Stimulated activated CD8-positive, alpha-beta memory T cell treated with anti-CD3 and anti-CD28 coated beads, Interleukin-4, amount 100 ng/mL, for 24 hours (primary cell): ENCODE measurements at regions not wholly inside any gene's neighbourhood (a gene's known extent, or its start where the extent isn't known, plus 50 kb on each side); places are given as distances from the start of the nearest gene placed in this dataset.

ENCODE experiments used
- DNase-seq: peaks from one replicate; pipeline ENCODE4 v3.0.0-alpha.2; 2020; ENCODE audit warnings: low read depth

DNA sequence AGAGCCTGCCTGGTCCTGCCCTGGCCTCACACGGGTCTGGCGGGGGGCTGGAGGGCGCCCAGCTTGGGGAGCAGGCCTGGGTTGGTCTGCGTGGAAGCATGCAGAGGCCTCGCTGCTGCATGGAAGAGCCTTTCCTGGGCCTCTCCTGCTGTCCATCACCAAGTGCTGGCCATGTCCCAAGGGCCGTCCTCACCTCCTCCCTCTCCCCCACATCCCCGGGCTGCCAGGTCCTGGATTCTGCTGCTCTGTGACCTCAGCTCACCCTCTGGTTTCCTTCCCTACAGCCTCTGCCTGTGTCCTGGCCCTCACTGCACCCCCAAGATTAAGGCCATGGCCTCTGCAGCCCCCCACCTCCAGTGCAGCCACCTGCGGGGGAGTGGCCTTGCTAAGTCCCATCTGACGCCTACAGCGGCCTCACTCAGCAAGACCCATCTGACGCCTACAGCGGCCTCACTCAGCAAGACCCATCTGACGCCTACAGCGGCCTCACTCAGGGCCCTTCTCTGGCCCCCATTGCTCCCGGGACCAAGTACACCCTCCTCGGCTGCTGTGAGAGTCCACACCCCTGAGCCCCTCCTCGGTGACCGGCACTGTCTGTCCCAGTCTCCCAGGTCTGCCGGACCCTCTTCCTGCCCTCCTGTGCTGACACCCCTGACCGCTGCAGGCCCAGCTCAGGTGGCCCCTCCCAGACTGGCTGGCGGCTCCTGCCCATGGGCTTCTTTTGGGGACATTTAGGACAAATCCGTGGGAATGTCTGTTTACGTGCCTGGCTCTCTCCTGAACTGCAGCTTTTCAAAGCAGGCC lies 119.5 kb upstream of the B3GAT1 start:
- no peak for DNase-seq

DNA sequence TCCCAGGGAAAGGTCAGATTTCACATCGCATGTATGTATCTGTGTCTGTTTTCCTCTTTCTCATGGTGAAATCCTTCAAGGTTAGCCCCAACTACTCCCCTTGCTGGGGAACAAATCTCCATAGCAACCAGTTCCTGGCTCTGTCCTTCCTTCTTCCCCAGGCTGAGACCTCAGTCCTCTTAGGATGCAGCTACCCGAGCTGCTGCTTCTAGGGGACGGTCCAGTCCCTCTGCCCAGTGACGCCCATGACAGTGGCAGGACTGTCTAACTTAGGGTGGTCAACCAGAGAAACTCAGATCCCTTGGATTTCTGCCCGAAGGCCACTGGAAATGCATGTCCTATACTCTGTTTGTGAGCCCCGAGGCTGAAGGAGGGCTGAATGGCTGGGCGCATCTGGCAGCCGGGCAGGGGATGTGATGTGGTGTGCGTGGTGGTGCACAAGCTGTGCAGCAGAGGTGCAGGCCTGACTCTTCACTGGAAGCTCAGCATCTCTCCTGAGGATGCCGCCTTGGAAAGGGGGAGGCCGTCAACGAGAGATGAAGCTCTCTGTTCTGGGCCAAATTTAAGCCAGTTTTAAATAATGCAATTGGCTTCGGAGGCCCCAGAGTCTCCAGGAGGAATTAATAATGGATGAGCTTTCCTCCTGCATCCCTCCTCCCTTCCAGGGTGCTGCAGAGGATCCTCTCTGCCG lies 118.7 kb upstream of the B3GAT1 start:
- DNase-seq, result no peak

DNA sequence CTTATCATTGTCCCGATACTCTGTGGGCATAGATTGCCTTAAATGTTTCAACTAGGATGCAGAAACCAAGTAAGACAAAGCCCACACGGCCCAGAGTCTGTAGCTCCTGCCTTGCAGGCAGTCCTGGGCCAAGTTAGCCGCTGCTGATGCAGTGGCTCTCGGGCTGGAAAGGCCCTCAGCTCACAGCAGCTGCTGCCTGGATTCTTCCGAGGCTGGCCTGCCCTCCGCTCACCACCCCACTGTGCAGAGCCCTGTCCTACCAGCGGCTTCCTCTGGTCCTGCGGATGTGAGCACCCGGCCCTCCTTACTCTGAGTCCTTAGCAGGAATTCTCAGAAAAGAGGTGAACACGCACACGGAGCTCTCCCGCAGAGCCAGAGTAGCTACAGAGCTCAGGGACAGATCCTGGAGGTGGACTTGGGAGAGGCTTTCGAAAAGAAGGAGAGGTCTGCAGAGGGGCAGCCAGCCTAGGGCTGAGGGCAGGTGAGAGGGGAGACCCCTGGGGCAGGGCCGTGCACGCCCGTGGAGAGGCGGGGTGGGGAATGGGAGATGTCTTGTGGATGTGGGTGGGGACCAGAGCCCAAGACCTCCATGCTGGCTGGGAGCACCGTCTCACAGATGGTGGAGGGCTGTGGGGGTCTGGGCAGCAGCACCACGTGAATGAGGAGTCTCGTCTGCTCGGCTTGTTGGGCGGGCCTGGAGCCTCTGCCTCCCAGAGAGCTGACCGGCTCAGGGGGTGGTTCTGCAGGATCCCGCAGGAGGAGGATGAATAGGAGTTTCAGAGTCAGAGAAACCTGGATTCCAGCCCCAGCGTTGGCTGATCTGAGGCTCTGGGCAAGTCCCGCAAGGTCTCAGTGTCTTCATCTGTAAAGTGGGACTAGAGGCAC lies 117.4 kb upstream of the B3GAT1 start:
- no peak for DNase-seq

DNA sequence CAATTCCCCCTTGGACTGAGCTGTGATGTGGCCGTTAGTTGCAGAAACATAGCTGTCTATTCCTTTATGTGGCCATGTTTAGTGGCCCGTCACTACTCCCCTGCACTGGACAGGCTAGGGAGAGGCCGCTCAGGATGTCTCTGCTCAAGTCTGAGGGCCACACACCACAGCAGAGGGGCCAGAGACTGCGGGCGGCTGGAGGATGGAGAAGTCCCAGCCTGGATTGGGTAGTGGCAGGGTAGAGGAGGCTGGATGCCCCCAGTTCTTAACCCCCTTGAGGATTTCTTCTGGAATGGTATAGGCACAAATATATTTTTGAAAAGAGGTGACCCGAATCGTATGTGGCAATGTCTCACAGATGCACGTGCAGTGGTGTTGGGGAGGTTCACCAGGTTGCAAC lies 116.4 kb upstream of the B3GAT1 start:
- no peak for DNase-seq

DNA sequence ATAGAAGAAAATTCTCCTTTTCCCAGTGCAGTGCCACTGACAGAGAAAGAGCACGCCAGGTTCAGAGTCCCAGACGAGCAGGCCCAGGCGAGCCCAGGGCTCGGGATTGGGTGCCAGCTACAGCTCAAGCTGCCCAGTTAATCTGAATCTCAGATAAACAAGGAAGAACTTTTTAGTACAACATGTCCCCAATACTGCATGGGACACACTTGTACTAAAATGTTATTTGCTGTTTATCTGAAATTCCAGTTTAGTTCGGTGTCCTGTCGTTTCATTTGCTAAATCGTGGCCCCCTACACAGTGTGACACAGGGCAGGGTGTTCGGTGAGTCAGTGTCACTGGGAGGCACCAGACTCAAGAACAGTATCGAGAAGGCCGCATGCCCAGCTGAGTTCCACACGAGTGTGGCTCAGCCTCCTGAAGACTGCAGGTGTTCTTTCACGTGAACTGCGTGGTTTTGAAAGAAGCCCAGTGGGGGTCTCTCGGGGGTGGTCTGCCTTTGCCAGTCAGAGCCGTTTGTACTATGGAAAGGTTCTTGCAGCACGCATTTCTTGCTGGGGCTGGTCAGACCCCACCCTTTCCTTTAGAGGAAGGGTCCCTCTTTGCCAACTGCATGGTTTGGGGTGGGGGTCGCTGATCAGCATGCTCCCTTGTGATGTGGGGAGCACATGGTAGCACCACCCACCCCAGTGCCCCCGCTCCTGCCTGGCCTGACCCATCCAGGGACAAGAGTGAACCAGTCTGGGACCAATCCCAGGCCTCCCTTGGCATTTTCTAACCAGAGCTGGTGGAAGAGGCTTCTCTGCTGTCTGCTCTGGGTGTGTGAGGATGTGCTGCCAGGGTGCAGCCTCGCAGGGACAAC lies 115.6 kb upstream of the B3GAT1 start:
- no peak for DNase-seq

GRCh38 chr11:134524896-134525845 lies 113.1 kb upstream of the B3GAT1 start:
- no peak for DNase-seq

DNA sequence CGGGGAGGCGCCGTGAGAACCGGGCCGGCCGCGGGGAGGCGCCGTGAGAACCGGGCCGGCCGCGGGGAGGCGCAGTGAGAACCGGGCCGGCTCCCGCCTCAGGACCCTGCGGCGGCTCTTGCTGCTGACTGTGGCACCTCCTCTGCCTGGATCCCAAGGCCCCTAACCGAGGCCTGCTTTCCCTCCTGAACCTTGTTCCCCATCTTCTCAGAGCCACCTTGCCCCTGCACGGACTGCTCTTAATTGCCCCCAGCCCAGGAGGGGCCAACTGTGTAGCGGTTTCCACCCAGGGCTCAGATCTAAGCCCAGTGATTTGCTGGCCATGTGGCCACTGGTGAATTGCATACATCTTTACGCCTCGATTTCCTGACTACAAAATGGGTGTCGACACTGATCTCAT lies 112.2 kb upstream of the B3GAT1 start:
- no peak for DNase-seq

DNA sequence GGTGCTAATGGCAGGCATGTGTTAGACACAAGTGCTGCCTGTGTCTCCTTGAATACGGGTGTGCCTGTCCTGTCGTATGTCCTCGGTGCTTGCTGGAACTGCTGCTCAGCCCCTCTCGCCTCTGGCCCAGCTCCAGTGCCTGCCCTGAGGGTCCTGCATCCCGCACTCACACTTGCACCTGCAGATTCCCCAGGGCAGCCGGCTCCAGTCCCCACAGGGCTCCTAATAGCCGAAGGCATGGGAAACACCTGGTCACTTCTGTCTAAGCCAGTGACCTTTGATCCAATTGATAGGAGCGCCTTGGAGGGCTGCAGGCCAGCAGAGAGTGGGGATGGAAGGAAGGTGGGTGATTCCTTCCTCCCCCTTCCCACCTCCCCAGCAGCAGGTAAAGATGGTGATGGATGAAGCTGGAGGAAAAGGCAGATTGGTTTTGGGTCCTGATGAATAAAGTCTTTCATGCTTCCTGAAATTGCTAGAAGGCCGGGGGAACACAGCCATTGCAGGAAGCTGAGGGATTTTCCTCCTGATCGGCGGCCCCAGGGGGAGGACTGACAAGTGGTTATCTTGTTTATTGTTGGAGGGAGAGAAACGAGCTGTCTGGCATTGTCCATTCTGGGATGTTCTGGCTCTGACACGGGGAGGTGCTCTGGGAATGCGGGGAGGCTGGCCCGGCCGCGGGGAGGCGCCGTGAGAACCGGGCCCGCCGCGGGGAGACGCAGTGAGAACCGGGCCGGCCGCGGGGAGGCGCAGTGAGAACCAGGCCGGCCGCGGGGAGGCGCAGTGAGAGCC lies 110.9 kb upstream of the B3GAT1 start:
- DNase-seq, result no peak

DNA sequence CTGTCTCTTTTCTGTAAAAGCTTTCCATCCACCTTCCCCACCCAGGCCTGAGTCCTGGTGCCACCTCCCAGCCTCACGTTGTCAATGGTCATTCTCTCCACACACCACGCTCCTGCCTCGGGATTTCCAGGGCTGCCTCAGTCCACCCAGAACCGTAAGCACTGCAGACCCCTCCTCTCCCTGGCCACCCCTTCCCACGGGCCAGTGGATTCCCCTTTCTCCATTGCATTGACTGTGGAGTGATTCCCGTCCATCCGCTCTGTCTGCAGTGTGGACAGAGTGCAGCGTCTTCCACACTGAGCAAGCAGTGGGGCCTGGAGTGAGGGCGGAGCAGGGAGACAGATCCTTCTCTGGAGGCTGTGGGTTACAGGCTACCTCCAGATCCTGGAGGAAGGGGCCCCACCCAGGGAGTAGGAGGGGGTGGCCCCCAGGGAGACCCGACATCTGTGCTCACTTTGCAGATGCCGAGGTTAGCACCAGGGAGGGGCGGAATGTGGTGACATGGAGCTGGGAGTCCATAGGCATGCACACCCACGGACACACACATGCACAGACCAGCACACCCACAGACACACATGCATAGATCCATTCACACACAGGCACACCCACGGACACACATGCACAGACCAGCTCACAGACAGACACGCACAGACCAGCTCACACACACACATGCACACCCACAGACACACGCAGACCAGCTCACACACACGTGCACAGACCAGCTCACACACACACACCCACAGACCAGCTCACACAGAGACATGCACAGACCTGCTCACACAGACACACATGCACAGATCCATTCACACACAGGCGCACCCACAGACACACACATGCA lies 109.6 kb upstream of the B3GAT1 start:
- DNase-seq, result no peak

- no peak for DNase-seq
These were observed 109.0 kb upstream of the B3GAT1 start for GRCh38 chr11:134521001-134521400.

DNA sequence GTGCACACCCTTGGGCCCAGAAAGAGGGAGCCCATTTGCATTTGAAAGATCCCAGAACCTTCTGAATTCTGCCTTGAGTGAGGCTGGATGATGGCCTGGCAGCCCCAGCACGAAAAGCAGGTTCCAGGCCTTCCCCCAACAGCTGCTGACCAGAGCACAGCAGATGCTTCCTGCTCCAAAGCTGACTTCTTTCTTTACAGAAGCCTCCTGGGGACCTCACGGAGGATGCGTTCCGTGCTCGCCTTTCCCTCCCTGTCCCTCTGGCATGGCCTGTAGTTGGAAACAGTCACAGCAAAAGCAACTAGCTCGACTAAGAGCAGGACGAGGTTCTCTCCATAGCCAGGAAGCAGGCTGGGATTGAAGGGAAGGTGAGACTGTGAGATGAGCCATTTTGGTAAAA lies 107.7 kb upstream of the B3GAT1 start:
- DNase-seq, result no peak

DNA sequence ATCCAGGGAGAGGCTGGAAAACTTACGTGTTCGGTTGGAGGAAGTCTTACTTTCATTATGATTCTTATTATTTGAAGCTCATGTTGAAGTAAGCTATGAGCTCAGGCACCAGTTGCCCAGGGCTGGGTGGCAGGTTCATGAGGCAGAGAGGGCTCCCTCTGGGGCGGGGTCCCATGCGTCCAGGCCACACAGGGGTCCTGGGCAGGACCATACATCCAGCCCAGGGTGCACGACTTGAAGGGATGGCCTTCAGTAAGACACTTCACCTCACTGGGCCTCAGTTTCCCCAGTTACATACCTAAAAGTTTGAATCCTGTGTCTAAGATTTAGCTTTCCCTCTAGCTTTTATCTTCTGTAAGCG lies 107.3 kb upstream of the B3GAT1 start:
- no peak for DNase-seq

GRCh38 chr11:134518616-134519389 lies 106.8 kb upstream of the B3GAT1 start:
- no peak for DNase-seq

- no peak for DNase-seq
These were observed 105.7 kb upstream of the B3GAT1 start for GRCh38 chr11:134517621-134518293.

GRCh38 chr11:134517115-134517514 lies 105.1 kb upstream of the B3GAT1 start:
- no peak for DNase-seq

DNA sequence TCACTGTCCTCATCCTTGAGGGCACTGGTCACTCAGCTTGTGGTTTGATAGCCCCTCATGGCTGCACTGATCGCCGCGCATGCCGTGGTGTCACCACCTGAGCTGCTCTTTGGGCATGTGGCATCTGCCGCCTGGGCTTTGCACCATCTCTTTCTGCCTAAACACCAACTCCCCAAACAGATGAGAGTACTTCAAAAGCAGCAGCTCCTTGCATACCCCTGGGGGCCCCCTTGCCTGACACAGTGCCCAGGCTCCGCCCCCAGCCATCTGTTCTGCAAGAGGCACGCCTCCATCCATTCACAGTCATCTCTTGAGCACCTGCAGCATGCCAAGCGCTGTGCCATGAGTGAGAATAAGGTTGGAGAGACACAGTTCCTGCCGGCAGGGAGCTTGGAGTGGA lies 104.5 kb upstream of the B3GAT1 start:
- no peak for DNase-seq
